Fibroblast of lung (primary cell): ENCODE measurements at regions not wholly inside any gene's neighbourhood (a gene's known extent, or its start where the extent isn't known, plus 50 kb on each side); places are given as distances from the start of the nearest gene placed in this dataset.

Experiments used
- CTCF ChIP-seq, 2 donors: IDR thresholded peaks in 1 of 2; conservative IDR thresholded peaks in 1 of 2; 1 replicate in 1 of 2; 2 replicates in 1 of 2; pipeline ENCODE4 v1.5.1; 2011 to 2012; ENCODE audit warnings: low read length in 2 of 2, control low read depth in 1 of 2, inconsistent platforms in 1 of 2, low read depth in 1 of 2, mild to moderate bottlenecking in 1 of 2
- EZH2 ChIP-seq: IDR thresholded peaks from 2 replicates; pipeline ENCODE4 v1.5.1; 2012; ENCODE audit warnings: low read length, control low read depth, mild to moderate bottlenecking; ENCODE audit errors: missing control alignments

GRCh38 chr6:63114610-63115211 is 96.6 kb upstream of the FKBP1C start:
- TF ChIP-seq CTCF (conservative IDR thresholded peaks at IDR 0.05 in 1 of 2, IDR thresholded peaks at IDR 0.05 in 1 of 2; ENCODE audit: low read depth in 1 of 2, low read length in 2 of 2), result no peak
- no peak for TF ChIP-seq EZH2
